ENCODE measurements at regions not wholly inside any gene's neighbourhood (a gene's known extent, or its start where the extent isn't known, plus 50 kb on each side); places are given as distances from the start of the nearest gene placed in this dataset.
"Not testable (repeated sequence)": the region's sequence is repeated elsewhere in the genome, so short reads cannot be mapped to it uniquely, and the experiment has no call there.

GRCh38 chr4:58359590-58359989 lies 1249.4 kb upstream of the IGFBP7 start:
- no peak for DNase-seq

GRCh38 chr4:58357947-58358346 lies 1247.8 kb upstream of the IGFBP7 start:
- no peak for DNase-seq

GRCh38 chr4:58325070-58325469 lies 1214.9 kb upstream of the IGFBP7 start:
- DNase-seq: no peak

DNA sequence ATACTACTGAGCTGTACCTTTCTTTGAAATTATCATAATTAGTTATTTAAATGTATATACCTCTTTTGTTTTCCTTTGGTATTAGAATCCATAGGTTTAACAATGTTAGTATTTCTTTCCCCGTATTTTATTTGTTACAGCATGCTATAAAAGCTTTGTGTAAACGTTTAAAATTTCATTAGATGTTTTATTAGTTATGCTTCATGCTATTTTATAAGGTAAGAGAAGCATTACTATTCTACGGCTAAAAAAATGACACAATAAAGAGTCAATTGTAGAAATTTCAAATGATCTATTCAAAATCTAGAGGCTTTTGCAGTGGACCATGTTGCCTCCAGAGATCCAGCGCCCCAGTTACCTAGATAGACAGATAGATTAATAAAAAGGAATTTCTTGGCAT lies 1203.3 kb upstream of the IGFBP7 start:
- DNase-seq: no peak

- no peak for DNase-seq
Measured at GRCh38 chr4:58303456-58303855, 1193.3 kb upstream of the IGFBP7 start.

- no peak for DNase-seq
Measured at GRCh38 chr4:58301376-58301999, 1191.3 kb upstream of the IGFBP7 start.

- DNase-seq: no peak
Measured at GRCh38 chr4:58286335-58286734, 1176.2 kb upstream of the IGFBP7 start.

GRCh38 chr4:58280928-58281327 lies 1170.7 kb upstream of the IGFBP7 start:
- DNase-seq: not testable (repeated sequence)

GRCh38 chr4:58275856-58276255 lies 1165.7 kb upstream of the IGFBP7 start:
- no peak for DNase-seq

DNA sequence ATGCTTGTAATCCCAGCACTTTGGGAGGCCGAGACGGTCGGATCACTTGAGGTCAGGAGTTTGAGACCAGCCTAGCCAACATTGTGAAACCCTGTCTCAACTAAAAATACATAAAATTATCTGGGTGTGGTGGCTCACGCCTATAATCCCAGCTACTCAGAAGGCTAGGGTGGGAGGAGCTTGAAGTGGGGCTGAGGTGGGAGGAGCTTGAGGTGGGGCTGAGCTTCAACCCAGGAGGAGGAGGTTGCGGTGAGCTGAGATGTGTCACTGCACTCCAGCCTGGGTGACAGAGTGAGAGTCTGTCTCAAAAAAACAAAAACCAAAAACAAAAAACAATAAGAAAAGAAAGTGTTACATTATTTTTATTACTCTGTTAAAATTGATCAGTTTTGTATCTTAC lies 1164.4 kb upstream of the IGFBP7 start:
- no peak for DNase-seq

- DNase-seq: no peak
Measured at GRCh38 chr4:58272311-58272710, 1162.1 kb upstream of the IGFBP7 start.

- no peak for DNase-seq
Measured at GRCh38 chr4:58265734-58266133, 1155.5 kb upstream of the IGFBP7 start.

- no peak for DNase-seq
Measured at GRCh38 chr4:58261526-58261925, 1151.3 kb upstream of the IGFBP7 start.

DNA sequence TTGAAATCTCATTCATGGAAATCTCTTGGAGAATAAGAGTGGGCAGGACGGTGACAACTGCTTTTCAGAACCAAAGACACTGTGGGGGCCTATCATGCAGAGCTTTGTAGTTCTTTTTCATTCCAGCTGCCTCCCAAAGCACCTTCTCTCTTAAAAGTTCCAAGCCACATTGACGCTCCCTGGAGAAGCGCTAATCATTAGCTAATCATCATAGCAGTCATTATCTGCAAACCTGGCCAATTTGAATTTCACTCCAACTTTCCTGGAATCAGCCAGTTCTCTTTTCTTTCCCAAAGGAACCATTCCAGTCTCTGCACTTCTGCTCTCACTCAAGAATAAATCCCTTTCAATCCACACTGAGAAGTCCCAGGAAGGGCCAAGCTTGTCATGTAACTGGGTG lies 1144.1 kb upstream of the IGFBP7 start:
- DNase-seq: no peak

DNA sequence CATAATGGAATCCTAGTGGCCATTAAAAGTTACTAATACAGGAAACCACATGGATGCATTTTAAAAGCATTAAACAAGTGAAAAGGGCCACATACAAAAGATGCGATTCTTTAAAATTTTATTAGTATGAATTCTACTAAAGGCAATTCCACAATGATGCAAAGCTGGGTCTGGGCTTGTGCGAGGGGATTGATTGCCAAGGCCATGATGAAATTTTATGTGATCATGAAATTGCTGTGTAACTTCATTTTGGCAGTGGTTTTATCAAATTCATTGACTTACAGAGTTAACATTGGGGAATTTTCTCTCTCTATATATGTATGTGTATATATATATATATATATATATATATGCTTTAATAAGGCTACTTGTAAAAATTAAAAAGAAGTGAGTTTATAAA lies 1142.5 kb upstream of the IGFBP7 start:
- no peak for DNase-seq

DNA sequence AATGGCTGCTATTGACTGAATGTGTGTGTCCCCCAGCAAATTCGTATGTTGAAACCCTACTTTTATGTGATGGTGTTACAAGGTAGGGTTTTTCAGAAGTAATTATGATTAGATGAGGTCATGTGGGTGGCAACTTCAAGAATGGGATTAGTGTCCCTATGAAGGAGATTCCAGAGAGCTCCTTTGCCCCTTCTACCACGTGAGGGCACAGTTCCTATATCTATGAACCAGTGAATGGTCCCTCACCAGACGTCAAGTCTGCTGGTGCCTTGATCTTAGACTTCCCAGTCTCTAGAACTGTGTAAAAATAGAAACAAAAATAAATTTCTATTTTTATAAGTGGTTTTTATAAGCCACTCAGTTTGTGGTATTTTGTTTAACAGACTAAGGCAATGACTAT lies 1137.6 kb upstream of the IGFBP7 start:
- DNase-seq: no peak

- DNase-seq: no peak
Measured at GRCh38 chr4:58225460-58225859, 1115.3 kb upstream of the IGFBP7 start.

GRCh38 chr4:58219179-58219578 lies 1109.0 kb upstream of the IGFBP7 start:
- no peak for DNase-seq

DNA sequence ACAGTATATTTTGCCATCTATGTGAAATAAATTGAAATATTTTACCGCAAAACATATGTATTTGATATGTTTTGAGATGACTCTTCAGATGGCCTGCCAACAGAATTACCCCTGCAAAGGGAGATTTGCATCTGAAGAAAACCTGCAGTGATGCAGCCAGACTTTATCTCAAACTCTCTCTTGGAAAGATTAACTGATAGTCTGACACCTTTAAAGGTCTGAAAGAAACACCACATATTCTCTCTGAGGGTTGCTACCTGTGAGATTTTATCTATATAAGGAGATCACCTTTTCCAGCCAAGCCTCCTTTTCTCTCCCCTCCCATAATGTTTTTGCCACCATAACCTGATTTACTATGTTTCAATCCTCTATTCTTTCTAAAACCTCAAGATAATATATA lies 1106.3 kb upstream of the IGFBP7 start:
- no peak for DNase-seq

- DNase-seq: no peak
Measured at GRCh38 chr4:58214376-58214775, 1104.2 kb upstream of the IGFBP7 start.

DNA sequence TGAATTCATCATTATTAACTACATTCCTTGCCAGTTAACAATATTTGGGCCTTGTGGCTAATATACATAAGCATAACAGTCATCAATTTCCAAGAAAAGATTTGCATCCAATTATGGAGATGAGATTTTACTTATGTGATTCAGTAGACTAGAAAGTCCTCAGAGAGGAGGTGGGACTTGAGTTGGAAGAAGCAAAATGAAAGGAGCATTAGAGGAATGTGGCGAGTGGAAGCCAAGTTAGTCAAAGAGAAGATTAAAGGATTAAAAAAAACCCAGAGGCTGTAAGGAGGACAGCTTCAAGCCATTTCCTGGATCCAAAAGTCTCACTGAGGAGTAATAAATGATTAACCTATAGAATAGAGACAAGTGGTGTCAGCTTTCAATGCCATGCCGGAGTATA lies 1099.4 kb upstream of the IGFBP7 start:
- DNase-seq: no peak

DNA sequence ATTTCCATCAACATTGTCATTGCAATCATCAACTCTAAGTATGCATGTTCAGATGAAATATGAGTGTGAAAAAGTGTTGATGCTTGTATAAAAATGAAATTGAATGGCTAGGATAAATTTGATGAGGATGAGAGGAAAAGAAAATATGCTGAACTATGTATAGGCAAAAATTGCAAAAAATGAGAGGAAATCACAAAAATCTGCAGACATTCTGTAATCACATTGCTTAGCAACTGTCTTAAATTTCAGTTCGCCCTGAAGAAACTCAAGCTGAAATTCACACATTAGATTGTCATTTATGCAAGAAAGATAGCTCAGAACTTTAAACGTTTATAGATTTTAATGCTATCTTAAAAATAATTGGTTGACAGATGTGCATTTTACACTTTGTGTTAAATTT lies 1098.8 kb upstream of the IGFBP7 start:
- no peak for DNase-seq

- DNase-seq: no peak
Measured at GRCh38 chr4:58205446-58206235, 1095.5 kb upstream of the IGFBP7 start.

DNA sequence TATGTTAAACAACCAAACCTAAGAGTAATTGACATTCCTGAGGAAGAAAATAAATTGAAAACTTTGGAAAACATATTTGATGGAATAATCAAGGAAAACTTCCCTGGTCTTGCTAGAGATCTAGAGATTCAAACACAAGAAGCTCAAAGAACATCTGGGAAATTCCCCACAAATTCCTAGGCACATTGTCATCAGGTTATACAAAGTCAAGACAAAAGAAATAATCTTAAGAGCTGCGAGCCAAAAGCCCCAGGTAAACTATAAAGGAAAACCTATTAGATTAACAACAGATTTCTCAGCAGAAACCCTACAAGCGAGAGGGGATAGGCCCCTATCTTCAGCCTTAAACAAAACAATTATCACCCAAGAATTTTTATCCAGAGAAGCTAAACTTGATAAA lies 1082.0 kb upstream of the IGFBP7 start:
- no peak for DNase-seq

GRCh38 chr4:58191109-58191508 lies 1080.9 kb upstream of the IGFBP7 start:
- DNase-seq: no peak
